Right ventricle myocardium inferior (tissue), 1 donor: ENCODE measurements at regions not wholly inside any gene's neighbourhood (a gene's known extent, or its start where the extent isn't known, plus 50 kb on each side); places are given as distances from the start of the nearest gene placed in this dataset.
A peak's percentile ranks its signal among the peaks of the same experiment; 100 is the strongest.

Experiments
- ATAC-seq: fragments of 200-7000 bp; cut with Tn5 transposase; one replicate; pipeline ENCODE4 v1.9.1; 2020; ENCODE audit warnings: mild to moderate bottlenecking, moderate library complexity
- DNase-seq: peaks from one replicate; pipeline ENCODE4 v3.0.0; 2021; ENCODE audit errors: missing footprints
- intact Hi-C: fragments of 100-400 bp; cut with DNase I; formaldehyde crosslinking; loops from one replicate; pipeline ENCODE4 v1.11.0; 2022
- donor health status: DM: no; HTN: yes; CAD: no; lungs with severe emphysema.

DNA sequence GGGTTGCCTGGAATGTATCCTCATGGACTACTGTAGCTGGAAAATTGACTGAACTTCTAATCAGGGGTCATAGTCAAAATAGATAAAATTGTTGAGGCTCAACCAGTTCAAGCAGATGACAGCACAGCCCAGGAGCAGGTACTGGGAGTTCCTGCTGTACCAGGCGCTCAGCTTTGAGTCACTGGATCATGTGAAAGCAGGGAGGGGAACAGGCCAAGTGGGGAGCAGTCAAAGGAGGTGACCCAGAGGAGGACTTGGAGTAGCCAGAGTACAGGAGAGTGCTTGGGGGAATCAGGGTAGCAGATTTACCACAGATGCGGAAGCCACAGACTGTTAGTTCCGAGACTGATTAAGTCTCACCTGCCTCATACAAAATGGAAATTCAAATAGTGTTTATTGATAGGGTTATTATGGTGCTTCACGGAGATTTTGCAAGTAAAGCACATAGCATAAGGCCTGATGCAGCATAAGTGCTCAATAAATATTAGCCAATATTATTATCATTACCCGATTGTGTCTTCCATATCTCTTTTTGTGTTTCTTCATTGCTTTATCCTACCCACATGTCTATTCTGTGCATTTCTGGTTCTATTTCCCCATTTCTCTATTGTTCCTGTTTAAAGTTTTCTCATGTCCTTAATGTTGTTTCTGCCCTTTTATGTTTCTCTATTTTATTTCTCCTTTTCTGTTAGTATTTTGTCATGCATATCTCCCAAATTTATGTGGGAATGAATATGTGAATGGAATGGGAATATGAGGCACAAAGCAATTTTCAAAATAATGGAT is 369.2 kb upstream of the MCTP2 start:
- intact Hi-C loops, result no loop called here
- ATAC-seq (no peak), DNase-seq (no peak)

- ATAC-seq, result peak; percentile 20
- intact Hi-C loops, result no loop called here
- no peak for DNase-seq
These were observed 369.9 kb upstream of the MCTP2 start for GRCh38 chr15:93861413-93861812.

- ATAC-seq, result no peak
- intact Hi-C loops, result no loop called here
- DNase-seq, result no peak
These were observed 370.7 kb upstream of the MCTP2 start for GRCh38 chr15:93860701-93861100.

GRCh38 chr15:93859176-93859575 is 372.2 kb upstream of the MCTP2 start:
- intact Hi-C loops, result no loop called here
- ATAC-seq, result no peak
- DNase-seq, result no peak

DNA sequence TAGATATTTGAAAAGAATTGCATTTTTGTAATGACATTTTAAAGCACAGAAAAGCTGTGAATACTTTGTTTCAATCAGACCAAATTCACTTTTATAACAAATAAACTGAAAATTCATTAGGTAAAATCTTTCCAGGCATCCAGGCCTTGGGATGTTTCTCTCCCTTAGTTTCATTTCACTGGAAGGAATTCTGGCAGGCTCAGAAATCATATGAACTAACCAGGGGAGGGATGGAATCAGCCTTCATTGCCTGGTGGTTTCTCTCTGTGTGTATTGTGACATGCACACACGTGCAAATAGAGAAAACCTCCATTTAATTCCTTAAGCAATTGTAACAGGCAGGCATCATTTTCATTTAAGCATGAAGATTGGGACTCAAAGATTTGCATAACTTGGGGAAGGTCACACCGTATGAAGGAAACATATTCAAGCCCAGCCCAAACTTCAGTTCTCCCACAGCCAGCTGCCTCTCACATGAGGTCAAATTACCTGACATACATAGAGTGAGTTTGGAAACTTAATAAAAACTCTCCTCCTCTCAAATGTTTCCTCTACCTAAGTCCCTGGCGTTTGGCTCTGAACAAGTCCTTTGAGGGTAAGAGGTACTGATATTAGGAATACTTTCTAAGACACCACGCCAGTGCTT is 376.1 kb upstream of the MCTP2 start:
- intact Hi-C loops, result no loop called here
- DNase-seq (no peak), ATAC-seq (peak; percentile 37)

DNA sequence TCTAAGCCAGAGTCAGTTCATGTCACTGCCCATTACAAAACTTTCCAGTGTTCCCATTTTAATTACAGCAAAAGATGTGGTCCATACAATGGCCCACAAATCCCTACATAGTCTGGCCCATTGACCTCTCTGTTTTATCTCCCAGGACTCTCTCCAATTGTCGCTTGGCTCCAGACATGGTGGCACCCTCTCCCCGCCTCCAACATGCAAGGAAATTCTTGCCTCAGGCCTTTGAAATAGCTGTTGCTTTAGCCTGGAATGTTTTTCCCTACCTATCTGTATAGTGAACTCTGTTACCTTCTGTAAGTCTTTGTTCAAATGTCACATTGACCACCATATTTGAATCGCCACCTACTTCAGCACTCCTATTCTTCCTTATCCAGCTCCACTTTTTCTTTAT is 377.3 kb upstream of the MCTP2 start:
- DNase-seq, result no peak
- intact Hi-C loops, result no loop called here
- no peak for ATAC-seq

DNA sequence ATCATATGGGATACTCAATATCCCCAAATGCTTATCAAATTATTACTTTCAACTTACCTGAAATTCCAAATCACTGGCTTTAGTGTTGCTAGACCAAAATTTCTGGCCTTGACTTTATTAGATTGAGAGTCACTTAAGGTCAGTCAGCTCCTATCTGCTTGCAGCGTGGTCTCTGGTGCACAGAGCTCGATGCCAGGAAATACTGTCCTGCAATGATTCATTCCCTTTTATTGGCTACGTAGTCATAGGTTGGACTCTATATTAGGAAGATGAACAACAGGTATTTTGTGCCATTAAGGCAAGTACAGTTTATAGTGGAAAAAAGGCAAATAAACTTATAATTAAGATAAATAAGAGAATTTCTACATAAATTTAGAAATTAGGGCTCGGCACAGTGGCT is 378.6 kb upstream of the MCTP2 start:
- DNase-seq, result no peak
- intact Hi-C loops, result no loop called here
- no peak for ATAC-seq

GRCh38 chr15:93848490-93848889 is 382.9 kb upstream of the MCTP2 start:
- no peak for ATAC-seq
- intact Hi-C loops, result no loop called here
- no peak for DNase-seq

GRCh38 chr15:93848076-93848475 is 383.3 kb upstream of the MCTP2 start:
- intact Hi-C loops, result no loop called here
- no peak for ATAC-seq
- DNase-seq, result no peak

DNA sequence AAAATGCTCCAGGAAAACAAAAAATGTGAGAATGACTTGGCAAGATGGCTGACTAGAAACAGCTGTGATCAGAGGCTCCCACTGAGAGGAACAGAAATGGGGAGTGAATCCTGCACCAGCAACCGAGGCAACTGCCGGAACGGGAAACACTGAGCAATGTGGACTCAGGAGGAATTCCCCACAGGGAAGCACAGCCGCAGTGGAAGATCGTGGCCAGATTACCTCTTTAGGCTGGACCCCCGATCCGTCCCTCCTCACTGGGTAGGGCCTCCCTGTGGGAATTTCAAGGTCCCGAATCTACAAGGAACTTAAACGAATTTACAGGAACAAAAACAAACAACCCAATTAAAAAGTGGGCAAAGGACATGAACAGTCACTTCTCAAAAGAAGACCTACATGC is 385.2 kb upstream of the MCTP2 start:
- ATAC-seq, result no peak
- intact Hi-C loops, result no loop called here
- DNase-seq, result peak; percentile 50

DNA sequence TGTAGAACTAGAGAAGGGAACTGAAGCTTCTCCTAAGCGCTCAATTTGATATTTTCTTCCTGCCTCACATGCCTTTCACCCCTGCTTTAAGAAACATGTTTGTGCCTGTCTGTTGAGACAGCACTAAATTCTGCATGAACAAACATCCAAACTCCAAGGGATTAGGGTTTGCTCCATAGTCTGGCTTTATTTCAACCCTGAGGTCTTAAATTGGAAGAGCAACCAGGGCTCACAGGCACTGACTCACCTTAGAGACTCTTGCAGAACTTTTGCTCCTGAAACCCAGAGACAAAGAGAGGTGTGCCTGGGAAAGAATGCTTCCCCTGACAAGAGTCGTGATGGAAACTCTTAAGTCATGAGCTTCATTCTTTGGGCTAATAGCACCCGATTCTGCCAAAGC is 393.9 kb upstream of the MCTP2 start:
- ATAC-seq, result no peak
- intact Hi-C loops, result no loop called here
- no peak for DNase-seq

GRCh38 chr15:93835344-93835743 is 396.0 kb upstream of the MCTP2 start:
- intact Hi-C loops, result no loop called here
- no peak for DNase-seq
- ATAC-seq, result no peak

DNA sequence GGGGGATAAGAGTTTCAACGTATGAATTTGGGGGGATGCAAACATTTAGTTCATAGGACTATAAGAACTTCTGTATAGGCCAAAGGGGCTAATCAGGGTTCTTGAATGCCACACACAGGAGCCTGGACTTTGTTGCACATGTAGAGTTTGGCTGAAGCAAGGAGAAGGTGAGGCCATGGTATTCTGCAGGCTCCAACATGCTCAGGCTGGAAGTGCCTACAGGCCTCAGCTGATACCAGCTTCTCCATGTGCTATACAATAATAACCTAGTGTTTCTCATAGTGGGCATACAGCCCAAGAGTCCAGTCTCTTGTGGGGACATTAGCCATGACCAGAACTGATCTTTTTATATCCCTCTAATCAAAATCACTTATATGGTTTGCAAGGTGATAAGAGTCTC is 399.7 kb upstream of the MCTP2 start:
- ATAC-seq, result no peak
- no peak for DNase-seq
- intact Hi-C loops, result no loop called here

DNA sequence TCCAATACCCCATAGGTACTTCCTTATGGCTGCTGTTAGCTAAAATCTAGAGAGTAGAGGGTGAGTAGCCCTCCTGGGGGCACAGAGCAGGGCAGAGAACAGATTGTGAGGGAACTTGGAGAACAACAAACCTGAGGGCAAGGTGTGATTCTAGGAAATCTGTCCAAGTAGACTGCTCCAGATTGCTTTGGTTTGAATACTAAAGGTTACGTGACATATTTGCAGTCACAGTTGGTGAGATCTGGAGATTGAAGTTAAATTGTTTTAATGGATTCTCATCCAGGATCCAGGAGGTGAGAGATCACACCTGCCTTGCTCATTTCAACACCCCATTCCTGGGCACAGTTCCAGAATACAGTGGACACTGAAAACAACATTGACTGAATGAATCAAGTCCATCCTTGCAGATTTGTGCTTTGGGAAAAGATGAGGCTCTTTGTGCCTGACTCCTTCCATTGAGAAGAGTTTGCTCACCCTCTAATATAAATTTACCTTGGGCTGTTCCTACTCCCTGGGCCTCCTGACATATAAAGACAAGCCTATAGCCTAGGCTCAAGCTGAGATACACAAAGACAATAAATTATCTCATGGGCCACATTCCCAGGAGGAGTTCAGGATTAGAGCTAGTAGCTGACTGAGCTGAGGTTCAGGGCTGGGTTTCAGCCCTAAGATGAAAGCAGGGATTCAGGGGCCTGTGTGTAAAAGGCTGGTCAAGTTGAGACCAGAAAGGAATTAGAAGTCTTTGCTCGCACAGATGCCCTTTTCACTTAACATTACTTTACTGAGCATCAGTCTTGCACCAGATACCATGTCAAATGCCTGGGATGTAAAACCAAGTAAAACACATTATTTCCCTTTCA is 400.9 kb upstream of the MCTP2 start:
- no peak for ATAC-seq
- no peak for DNase-seq
- intact Hi-C loops, result no loop called here

DNA sequence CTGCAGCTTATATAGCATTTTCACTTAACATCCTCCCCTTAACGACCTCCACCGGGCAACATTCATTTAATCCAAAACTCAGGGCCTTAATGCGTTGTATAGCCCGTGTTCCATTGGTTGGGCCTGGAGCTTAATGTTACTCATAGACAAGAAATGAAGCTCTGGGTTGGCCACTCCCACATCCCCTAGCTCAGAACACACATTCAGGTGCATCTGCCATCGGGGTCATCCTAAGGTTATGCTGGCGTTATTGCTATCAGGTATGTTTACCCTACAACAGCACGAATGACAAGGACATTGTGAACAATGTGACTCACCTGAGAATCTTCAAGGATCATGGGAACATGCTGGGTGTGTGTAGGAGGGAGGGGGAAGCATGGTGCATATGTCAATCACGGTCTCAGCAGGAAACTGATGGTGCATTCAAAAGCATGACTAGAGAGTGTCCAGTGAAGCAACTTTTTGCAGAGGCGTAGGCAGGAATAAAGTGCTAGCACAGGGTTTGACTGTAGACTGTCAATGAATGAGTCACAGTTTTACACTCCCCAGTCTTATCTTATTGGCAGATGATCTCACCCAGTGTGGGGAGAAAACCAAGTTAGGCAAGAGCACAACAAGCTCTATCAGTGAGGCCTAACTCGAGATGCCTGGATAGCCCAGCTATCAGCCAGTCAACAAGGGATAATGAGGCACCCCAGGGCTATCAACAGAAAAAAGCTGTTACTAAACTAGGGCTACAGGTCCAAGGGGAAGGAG is 402.1 kb upstream of the MCTP2 start:
- ATAC-seq, result peak; percentile 89
- intact Hi-C loops, result loop anchor here (10.0 kb wide), 1 partner anchor 116 kb away; no protein-coding TSS in a partner anchor
- peak; percentile 49 for DNase-seq

DNA sequence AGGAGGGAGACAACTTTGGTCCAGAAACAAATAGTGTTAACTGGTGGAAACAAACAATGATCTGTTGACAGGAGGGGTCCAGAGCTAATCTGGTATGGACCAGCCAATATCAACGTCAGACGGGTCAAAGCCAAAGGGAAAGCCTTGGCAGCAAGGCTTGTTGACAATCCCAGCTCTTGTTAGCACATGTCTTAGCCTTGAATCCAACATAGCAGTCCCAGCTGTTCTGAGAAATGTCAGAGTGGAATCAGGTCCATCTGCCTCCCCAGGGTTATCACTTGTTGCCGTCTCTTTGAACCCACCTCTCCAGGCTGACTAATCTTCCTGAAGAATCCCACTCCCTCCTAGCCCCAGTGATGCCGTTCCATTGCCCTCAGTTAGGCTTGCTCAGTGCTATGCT is 404.6 kb upstream of the MCTP2 start:
- ATAC-seq (peak; percentile 87), DNase-seq (peak; percentile 49)
- intact Hi-C loops, result loop anchor here (10.0 kb wide), 1 partner anchor 118 kb away; no protein-coding TSS in a partner anchor

DNA sequence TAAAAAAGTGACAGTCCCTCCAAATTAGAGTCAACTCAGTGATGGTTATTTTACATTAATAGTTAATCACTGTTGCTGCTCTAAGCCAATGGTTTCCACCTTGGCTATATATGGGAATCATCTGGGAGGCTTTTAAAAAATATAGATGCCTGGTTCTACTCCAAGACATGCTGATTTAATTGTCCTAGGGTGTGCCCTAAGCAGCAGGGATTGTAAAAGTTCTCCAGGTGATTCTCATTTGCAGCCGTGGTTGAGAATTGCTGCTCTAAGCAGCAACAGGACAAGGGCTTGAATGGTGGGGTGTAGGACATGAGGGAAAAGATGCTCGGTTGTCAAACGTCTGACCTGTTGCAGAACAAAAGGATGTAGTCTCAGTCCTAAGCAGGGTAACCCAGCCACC is 405.1 kb upstream of the MCTP2 start:
- DNase-seq (no peak), ATAC-seq (no peak)
- intact Hi-C loops, result loop anchor here (10.0 kb wide), 1 partner anchor 119 kb away; no protein-coding TSS in a partner anchor

DNA sequence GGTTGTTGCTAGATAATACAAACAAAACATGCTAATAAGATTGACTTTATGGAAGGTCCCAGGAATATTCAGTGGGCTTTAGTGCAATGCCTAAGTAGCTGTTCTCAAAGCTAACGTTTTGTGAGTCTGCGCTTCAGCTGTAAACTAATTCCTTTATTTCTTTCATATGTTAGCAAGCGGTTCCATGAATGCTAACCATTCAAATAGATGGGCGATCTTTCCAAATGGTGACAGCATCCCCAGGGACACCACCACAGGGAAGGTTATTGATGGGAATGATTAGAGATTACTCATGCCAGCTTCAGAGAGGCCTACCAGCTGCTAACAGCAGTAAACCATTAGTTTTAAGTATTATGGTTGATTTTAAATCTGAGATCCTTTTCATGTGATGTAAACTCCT is 405.7 kb upstream of the MCTP2 start:
- ATAC-seq (no peak), DNase-seq (no peak)
- intact Hi-C loops, result loop anchor here (10.0 kb wide), 1 partner anchor 119 kb away; no protein-coding TSS in a partner anchor
